H1 (cell line): ENCODE measurements at regions not wholly inside any gene's neighbourhood (a gene's known extent, or its start where the extent isn't known, plus 50 kb on each side); places are given as distances from the start of the nearest gene placed in this dataset.

ENCODE experiments used
- CTCF ChIA-PET: fragments of 300-600 bp; sonication (Branson Sonifier 250); formaldehyde crosslinking; loops from one replicate; lab custom pipeline; 2021; ENCODE audit not compliant: partially characterized antibody; lab: Charles Lee
- POLR2A ChIA-PET: fragments of 300-600 bp; sonication (Branson Sonifier 250); formaldehyde crosslinking; loops from one replicate; lab custom pipeline; 2021; ENCODE audit warnings: inconsistent platforms; ENCODE audit not compliant: partially characterized antibody; lab: Charles Lee
- DNase-seq, 2 experiments: peaks; one replicate each; pipeline versions ENCODE4 v3.0.0 to v3.0.0-alpha.2; 2010 to 2022; ENCODE audit warnings: low spot score in 2 of 2, low read depth in 1 of 2, mixed read lengths in 1 of 2
- FAIRE-seq: peaks from 2 replicates; lab custom pipeline; 2011; peaks lifted over from hg19 to GRCh38; lab: Jason Lieb, UNC
- H2AFZ ChIP-seq: 2 replicates; pipeline ENCODE4 v1.8.1; 2012; ENCODE audit warnings: low read length, inconsistent platforms
- H2AK5ac ChIP-seq: 2 replicates; pipeline ENCODE4 v1.6.1; 2013; ENCODE audit warnings: low read depth, low read length
- H2BK120ac ChIP-seq: replicated peaks from 2 replicates; pipeline ENCODE3; 2013; ENCODE audit warnings: low read depth, low read length, inconsistent platforms
- H2BK12ac ChIP-seq: 2 replicates; pipeline ENCODE4 v1.6.1; 2013; ENCODE audit warnings: low read depth, low read length
- H2BK15ac ChIP-seq: 2 replicates; pipeline ENCODE4 v1.6.1; 2013; ENCODE audit warnings: low read length
- H2BK20ac ChIP-seq: 2 replicates; pipeline ENCODE4 v1.6.1; 2013; ENCODE audit warnings: low read length
- H2BK5ac ChIP-seq: 2 replicates; pipeline ENCODE4 v1.6.1; 2013; ENCODE audit warnings: low read depth, low read length
- H3K14ac ChIP-seq: 2 replicates; pipeline ENCODE4 v1.6.1; 2013; ENCODE audit warnings: inconsistent platforms; ENCODE audit not compliant: insufficient read length
- H3K18ac ChIP-seq: 2 replicates; pipeline ENCODE4 v1.6.1; 2013; ENCODE audit warnings: low read length; ENCODE audit errors: extremely low read depth
- H3K23ac ChIP-seq: 2 replicates; pipeline ENCODE4 v1.6.1; 2013; ENCODE audit warnings: inconsistent platforms; ENCODE audit not compliant: insufficient read length
- H3K23me2 ChIP-seq: 2 replicates; pipeline ENCODE4 v1.6.1; 2013; ENCODE audit warnings: low read depth, low read length
- H3K27ac ChIP-seq: 2 replicates; pipeline ENCODE4 v1.6.1; 2011; ENCODE audit warnings: low read depth, low read length, inconsistent platforms
- H3K27me3 ChIP-seq, 4 experiments: replicated peaks in 1 of 4; 1 replicate in 1 of 4; 2 replicates in 3 of 4; pipeline versions ENCODE4 v1.6.1 to v1.8.1; 2011 to 2013; ENCODE audit warnings: low read length in 3 of 4, mild to moderate bottlenecking in 3 of 4, inconsistent platforms in 2 of 4, mixed read lengths in 2 of 4, moderate library complexity in 1 of 4; ENCODE audit not compliant: control insufficient read depth in 3 of 4, insufficient read depth in 3 of 4; ENCODE audit errors: extremely low read depth in 1 of 4
- H3K36me3 ChIP-seq, 4 experiments: 2 replicates each; pipeline versions ENCODE4 v1.6.1 to v1.8.1; 2011 to 2013; ENCODE audit warnings: mild to moderate bottlenecking in 4 of 4, low read length in 3 of 4, moderate library complexity in 2 of 4, control low read depth in 1 of 4, inconsistent platforms in 1 of 4; ENCODE audit not compliant: insufficient read depth in 4 of 4, control insufficient read depth in 2 of 4
- H3K4ac ChIP-seq: replicated peaks from 2 replicates; pipeline ENCODE3; 2013; ENCODE audit warnings: low read length, low read depth, mixed read lengths, inconsistent platforms; ENCODE audit not compliant: insufficient read length
- H3K4me1 ChIP-seq, 4 experiments: replicated peaks in 1 of 4; 1 replicate in 1 of 4; 2 replicates in 3 of 4; pipeline versions ENCODE4 v1.6.1 to v1.8.1; 2011 to 2013; ENCODE audit warnings: low read length in 3 of 4, inconsistent platforms in 2 of 4, mixed read lengths in 1 of 4; ENCODE audit not compliant: insufficient read depth in 4 of 4, control insufficient read depth in 3 of 4
- H3K4me2 ChIP-seq, 2 experiments: 2 replicates each; pipeline versions ENCODE4 v1.6.1 to v1.8.1; 2011 to 2013; ENCODE audit warnings: low read depth in 2 of 2, low read length in 2 of 2, control low read depth in 1 of 2, inconsistent platforms in 1 of 2, mild to moderate bottlenecking in 1 of 2; ENCODE audit not compliant: insufficient read depth in 1 of 2
- H3K4me3 ChIP-seq, 4 experiments: fragments of 200-600, 300-600 bp in 1 of 4; sonication (generic), shearing (Covaris generic), sonication (Bioruptor Twin) in 1 of 4; 2 replicates each; pipeline versions ENCODE4 v1.5.1 to v1.8.1; 2011 to 2016; ENCODE audit warnings: low read length in 4 of 4, low read depth in 3 of 4, control low read depth in 2 of 4, inconsistent platforms in 2 of 4, mild to moderate bottlenecking in 2 of 4, mixed read lengths in 1 of 4, moderate library complexity in 1 of 4; ENCODE audit not compliant: insufficient read depth in 2 of 4; ENCODE audit errors: extremely low read depth in 1 of 4
- H3K56ac ChIP-seq: replicated peaks from 2 replicates; pipeline ENCODE3; 2013; ENCODE audit warnings: low read depth, mild to moderate bottlenecking, mixed read lengths, low read length, inconsistent platforms; ENCODE audit not compliant: insufficient read length
- H3K79me1 ChIP-seq: 2 replicates; pipeline ENCODE4 v1.6.1; 2013; ENCODE audit warnings: low read depth, low read length, control low read depth
- H3K79me2 ChIP-seq, 2 experiments: 2 replicates each; pipeline versions ENCODE4 v1.6.1 to v1.8.1; 2012 to 2013; ENCODE audit warnings: low read length in 2 of 2, mild to moderate bottlenecking in 2 of 2, inconsistent platforms in 1 of 2; ENCODE audit not compliant: insufficient read depth in 2 of 2, control insufficient read depth in 1 of 2
- H3K9ac ChIP-seq, 4 experiments: replicated peaks in 1 of 4; 1 replicate in 1 of 4; 2 replicates in 3 of 4; pipeline versions ENCODE4 v1.6.1 to v1.8.1; 2011 to 2013; ENCODE audit warnings: low read depth in 3 of 4, low read length in 3 of 4, control low read depth in 2 of 4, mild to moderate bottlenecking in 2 of 4, moderate library complexity in 2 of 4, inconsistent platforms in 1 of 4; ENCODE audit errors: extremely low read depth in 1 of 4
- H3K9me3 ChIP-seq, 2 experiments: 2 replicates each; pipeline versions ENCODE4 v1.6.1 to v1.8.1; 2012 to 2013; ENCODE audit warnings: mild to moderate bottlenecking in 2 of 2, moderate library complexity in 2 of 2, control low read depth in 1 of 2, inconsistent platforms in 1 of 2, low read depth in 1 of 2, low read length in 1 of 2, mixed read lengths in 1 of 2; ENCODE audit not compliant: insufficient read depth in 2 of 2
- H4K20me1 ChIP-seq, 2 experiments: replicated peaks in 1 of 2; 2 replicates each; pipeline versions ENCODE3 to v1.8.1; 2011 to 2013; ENCODE audit warnings: inconsistent platforms in 2 of 2, low read length in 2 of 2, mild to moderate bottlenecking in 1 of 2; ENCODE audit not compliant: insufficient read depth in 2 of 2, control insufficient read depth in 1 of 2
- H4K5ac ChIP-seq: 2 replicates; pipeline ENCODE4 v1.6.1; 2013; ENCODE audit warnings: low read length, low read depth, mixed read lengths, inconsistent platforms; ENCODE audit not compliant: insufficient read length
- H4K8ac ChIP-seq: 2 replicates; pipeline ENCODE4 v1.8.0; 2013; ENCODE audit warnings: mild to moderate bottlenecking, moderate library complexity, low read length, inconsistent platforms; ENCODE audit not compliant: insufficient read depth; ENCODE audit errors: extremely low read depth
- H4K91ac ChIP-seq: replicated peaks from 2 replicates; pipeline ENCODE3; 2013; ENCODE audit warnings: low read length, mixed read lengths, inconsistent platforms; ENCODE audit not compliant: insufficient read length
- EGR1 ChIP-seq: IDR thresholded peaks from 2 replicates; pipeline ENCODE4 v1.6.1; 2011; ENCODE audit warnings: low read depth, low read length, borderline replicate concordance
- FOSL1 ChIP-seq: IDR thresholded peaks from 2 replicates; pipeline ENCODE4 v1.6.1; 2011; ENCODE audit warnings: mild to moderate bottlenecking, low read depth, low read length, moderate library complexity; ENCODE audit not compliant: insufficient read depth
- GABPA ChIP-seq: IDR thresholded peaks from 2 replicates; pipeline ENCODE4 v1.6.1; 2011; ENCODE audit warnings: mild to moderate bottlenecking, low read length, moderate library complexity, borderline replicate concordance; ENCODE audit not compliant: insufficient read depth
- KDM5A ChIP-seq: fragments of 200-600 bp; IDR thresholded peaks from 2 replicates; pipeline ENCODE4 v1.7.1; 2012; ENCODE audit warnings: mild to moderate bottlenecking, low read length, inconsistent platforms, mixed read lengths
- NRF1 ChIP-seq: IDR thresholded peaks from 2 replicates; pipeline ENCODE4 v1.6.1; 2011; ENCODE audit warnings: mild to moderate bottlenecking, low read depth, low read length, improper control_type of control experiment
- POU5F1 ChIP-seq: IDR thresholded peaks from 2 replicates; pipeline ENCODE4 v1.6.1; 2011; ENCODE audit warnings: low read depth, mild to moderate bottlenecking, low read length, moderate library complexity
- RBBP5 ChIP-seq: IDR thresholded peaks from 2 replicates; pipeline ENCODE4 v1.7.1; 2012; ENCODE audit warnings: low read depth, mild to moderate bottlenecking, inconsistent platforms, low read length, moderate library complexity, borderline replicate concordance
- SP4 ChIP-seq: IDR thresholded peaks from 2 replicates; pipeline ENCODE4 v1.6.1; 2012; ENCODE audit warnings: low read length, inconsistent platforms
- TBP ChIP-seq: IDR thresholded peaks from 2 replicates; pipeline ENCODE4 v1.6.1; 2011; ENCODE audit warnings: low read depth, low read length, improper control_type of control experiment
- TCF12 ChIP-seq: IDR thresholded peaks from 2 replicates; pipeline ENCODE4 v1.6.1; 2011; ENCODE audit warnings: low read depth, mild to moderate bottlenecking, low read length
- YY1 ChIP-seq: IDR thresholded peaks from 2 replicates; pipeline ENCODE4 v1.6.1; 2011; ENCODE audit warnings: low read depth, mild to moderate bottlenecking, low read length
- ZNF274 ChIP-seq: IDR thresholded peaks from 2 replicates; pipeline ENCODE4 v1.7.0; 2012; ENCODE audit warnings: low read length, borderline replicate concordance; ENCODE audit errors: extremely low read depth
- WGBS, 2 experiments: shearing (Covaris generic) in 1 of 2; methylation state at CpG; one replicate each; pipeline versions ENCODE4 v1.1.6 to v1.1.7; 2013 to 2015; ENCODE audit warnings: low lambda C conversion rate in 2 of 2, mixed read lengths in 2 of 2, inconsistent platforms in 1 of 2, low coverage in 1 of 2, missing lambda C conversion rate in 1 of 2; ENCODE audit not compliant: insufficient replicate concordance in 2 of 2, insufficient coverage in 1 of 2, insufficient read length in 1 of 2; ENCODE audit errors: extremely low coverage in 1 of 2, missing lambda C conversion rate in 1 of 2; 5-methylcytosine and 5-hydroxymethylcytosine counted together
- TF ChIP-seq, protein P1 (sequence below), 3 experiments: IDR thresholded peaks; 1 replicate in 2 of 3; 2 replicates in 1 of 3; pipeline versions ENCODE4 v1.5.1 to v1.6.1; 2011; ENCODE audit warnings: low read length in 3 of 3, mild to moderate bottlenecking in 3 of 3, inconsistent platforms in 2 of 3, low read depth in 1 of 3, moderate library complexity in 1 of 3; ENCODE audit not compliant: insufficient read depth in 1 of 3; ENCODE audit errors: control extremely low read depth in 1 of 3

DNA sequence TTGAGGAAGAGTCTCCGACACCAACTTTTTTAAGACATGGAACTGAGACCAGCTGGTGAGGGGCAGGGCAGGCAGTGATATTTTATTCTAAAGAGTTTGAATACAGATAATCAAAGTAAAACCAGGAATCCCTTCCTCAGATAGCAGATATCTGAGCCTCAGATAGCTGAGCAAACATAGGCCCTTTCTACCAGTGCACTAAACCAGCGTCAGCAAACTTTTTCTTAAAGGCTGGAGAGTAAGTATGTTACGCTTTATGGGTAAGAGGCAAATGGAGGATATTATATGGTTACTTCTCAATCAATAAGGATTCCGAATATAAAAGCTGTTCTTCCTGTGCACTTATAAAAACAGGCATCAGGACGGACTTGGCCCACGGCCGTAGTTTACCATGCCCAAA, 73.9 kb downstream of the WNT5A start:
- H2BK12ac ChIP-seq: no peak overlapping the region
- no peaks in the 10 kb centered on the region for H3K79me1 ChIP-seq
- H3K36me3 ChIP-seq: no peaks in the 10 kb centered on the region
- H3K4me3 ChIP-seq: no peak overlapping the region
- H4K5ac ChIP-seq: no peak overlapping the region
- no peak overlapping the region for H2AK5ac ChIP-seq
- H3K4me2 ChIP-seq: no peak overlapping the region
- peaks cover 0 to 1% (median 0%) of the 10 kb centered on the region in 4 experiments; a peak in 1 of 7 replicates for H3K27me3 ChIP-seq
- no peak overlapping the region for H3K18ac ChIP-seq
- 89% methylated on average over 7 of the region's 7 CpGs; no CpG with 5 or more reads in 1 of the 2 experiments for WGBS, 2 experiments
- H2AFZ ChIP-seq: no peak overlapping the region
- H2BK15ac ChIP-seq: no peak overlapping the region
- no peak overlapping the region for H3K9ac ChIP-seq
- no peak overlapping the region for H2BK5ac ChIP-seq
- CTCF ChIA-PET: interaction anchor here (1.8 kb wide), 1 partner anchor 8 kb away, joined by 6 read pairs; no protein-coding TSS in a partner anchor
- no peak overlapping the region for H3K27ac ChIP-seq
- H3K23ac ChIP-seq: no peak overlapping the region
- no peak overlapping the region for H3K56ac ChIP-seq
- no peaks in the 10 kb centered on the region for H3K4me1 ChIP-seq
- DNase-seq (no peak), FAIRE-seq (no peak)
- no peaks in the 10 kb centered on the region for H3K23me2 ChIP-seq
- H4K8ac ChIP-seq: no peak overlapping the region
- no peaks in the 10 kb centered on the region for H3K9me3 ChIP-seq
- no peak overlapping the region for H2BK120ac ChIP-seq
- POLR2A ChIA-PET: no interaction called here
- no peak overlapping the region for H4K91ac ChIP-seq
- H4K20me1 ChIP-seq: no peaks in the 10 kb centered on the region
- H3K79me2 ChIP-seq: no peaks in the 10 kb centered on the region
- no peak overlapping the region for H3K14ac ChIP-seq
- no peak overlapping the region for H2BK20ac ChIP-seq
- H3K4ac ChIP-seq: no peak overlapping the region
- TF ChIP-seq TCF12 (no peak), FOSL1 (no peak), GABPA (no peak), POU5F1 (no peak), SP4 (no peak), NRF1 (no peak), YY1 (no peak), ZNF274 (no peak), TBP (no peak), EGR1 (no peak), RBBP5 (no peak), KDM5A (no peak)
- TF ChIP-seq, protein P1, sequence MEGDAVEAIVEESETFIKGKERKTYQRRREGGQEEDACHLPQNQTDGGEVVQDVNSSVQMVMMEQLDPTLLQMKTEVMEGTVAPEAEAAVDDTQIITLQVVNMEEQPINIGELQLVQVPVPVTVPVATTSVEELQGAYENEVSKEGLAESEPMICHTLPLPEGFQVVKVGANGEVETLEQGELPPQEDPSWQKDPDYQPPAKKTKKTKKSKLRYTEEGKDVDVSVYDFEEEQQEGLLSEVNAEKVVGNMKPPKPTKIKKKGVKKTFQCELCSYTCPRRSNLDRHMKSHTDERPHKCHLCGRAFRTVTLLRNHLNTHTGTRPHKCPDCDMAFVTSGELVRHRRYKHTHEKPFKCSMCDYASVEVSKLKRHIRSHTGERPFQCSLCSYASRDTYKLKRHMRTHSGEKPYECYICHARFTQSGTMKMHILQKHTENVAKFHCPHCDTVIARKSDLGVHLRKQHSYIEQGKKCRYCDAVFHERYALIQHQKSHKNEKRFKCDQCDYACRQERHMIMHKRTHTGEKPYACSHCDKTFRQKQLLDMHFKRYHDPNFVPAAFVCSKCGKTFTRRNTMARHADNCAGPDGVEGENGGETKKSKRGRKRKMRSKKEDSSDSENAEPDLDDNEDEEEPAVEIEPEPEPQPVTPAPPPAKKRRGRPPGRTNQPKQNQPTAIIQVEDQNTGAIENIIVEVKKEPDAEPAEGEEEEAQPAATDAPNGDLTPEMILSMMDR (IDR thresholded peaks at IDR 0.05; ENCODE audit: control extremely low read depth in 1 of 3, insufficient read depth in 1 of 3, low read depth in 1 of 3, low read length in 3 of 3): no peak
